Psoas muscle (tissue), 7 donors: ENCODE measurements at regions not wholly inside any gene's neighbourhood (a gene's known extent, or its start where the extent isn't known, plus 50 kb on each side); places are given as distances from the start of the nearest gene placed in this dataset.

Experiments used
- ATAC-seq, 4 donors: fragments of 200-7000 bp; cut with Tn5 transposase; one replicate each; pipeline ENCODE4 v1.9.1; 2020; ENCODE audit warnings: moderate library complexity in 3 of 4, mild to moderate bottlenecking in 2 of 4
- DNase-seq, 2 donors: peaks; one replicate each; pipeline ENCODE4 v3.0.0-alpha.2; 2020
- H3K27ac ChIP-seq: fragments of 200-600 bp; one replicate; pipeline ENCODE4 v1.8.0; 2022
- H3K27me3 ChIP-seq, 3 donors: fragments of 200-600 bp in 1 of 3; one replicate each; pipeline versions ENCODE4 v1.6.1 to v1.8.0; 2013 to 2022; ENCODE audit warnings: low read length in 2 of 3, mild to moderate bottlenecking in 2 of 3, moderate library complexity in 1 of 3; ENCODE audit not compliant: insufficient read depth in 3 of 3
- H3K36me3 ChIP-seq, 2 donors: fragments of 200-600 bp in 1 of 2; one replicate each; pipeline versions ENCODE4 v1.6.1 to v1.8.0; 2013 to 2022; ENCODE audit warnings: low read depth in 1 of 2, mild to moderate bottlenecking in 1 of 2, moderate library complexity in 1 of 2; ENCODE audit not compliant: insufficient read depth in 1 of 2
- H3K4me1 ChIP-seq: fragments of 200-600 bp; one replicate; pipeline ENCODE4 v1.8.0; 2022
- H3K4me3 ChIP-seq: fragments of 200-600 bp; one replicate; pipeline ENCODE4 v1.8.0; 2022; ENCODE audit warnings: mild to moderate bottlenecking
- H3K9me3 ChIP-seq: fragments of 200-600 bp; one replicate; pipeline ENCODE4 v1.8.0; 2022
- CTCF ChIP-seq: fragments of 200-600 bp; IDR thresholded peaks from one replicate; pipeline ENCODE4 v1.8.0; 2022; ENCODE audit warnings: antibody characterized with exemption
- WGBS, 3 donors: extraction: QIAGEN DNeasy Blood & Tissue Kit; methylation state at CpG; one replicate each; pipeline versions ENCODE4 v1.1.6 to v1.1.7; 2013; 5-methylcytosine and 5-hydroxymethylcytosine counted together
- intact Hi-C, 2 donors: fragments of 100-400 bp; cut with DNase I; formaldehyde crosslinking; loops; one replicate each; pipeline versions ENCODE4 v1.11.0 to v1.14.2; 2022
- donor health status: healthy with polysubstance abuse.
- donor health status: DM: no; HTN: no; CAD: no; lungs with moderate emphysema.
- donor health status: Bipolar disorder and iron deficiency.
- donor health status: healthy.
- donor health status: DM: yes; HTN: yes; CAD: no.
- donor health status: DM: no; HTN: no; CAD: no.
- donor health status: DM: yes; HTN: yes; CAD: no.

DNA sequence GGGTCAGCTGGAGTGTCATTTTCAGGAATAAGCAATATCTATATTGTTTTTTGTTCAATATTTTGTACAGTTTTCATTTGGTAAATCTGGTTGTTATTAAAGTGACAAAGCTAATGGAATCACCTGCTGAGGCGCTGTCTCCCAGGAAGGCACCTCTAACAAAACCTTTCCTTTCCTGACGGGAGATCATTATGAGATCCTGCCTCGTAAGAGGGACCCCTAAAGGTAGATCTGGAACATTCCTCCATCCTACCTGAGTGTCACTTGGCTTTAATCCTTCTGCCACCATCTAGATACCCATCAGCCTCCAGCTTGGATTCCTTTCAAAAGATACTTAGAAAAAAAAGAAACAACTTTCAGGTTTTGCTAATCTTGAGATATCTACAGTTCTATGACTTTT lies 157.7 kb downstream of the FAT3 start:
- intact Hi-C loops, result no loop called here
- no peaks in the 10 kb centered on the region for H3K9me3 ChIP-seq
- no peaks in the 10 kb centered on the region for H3K4me1 ChIP-seq
- 92 to 98% (median 94%) methylated on average over 3 of the region's 3 CpGs for WGBS, 3 donors
- no peak for TF ChIP-seq CTCF
- no peaks in the 10 kb centered on the region for H3K27me3 ChIP-seq
- no peak overlapping the region for H3K4me3 ChIP-seq
- ATAC-seq, result no peak
- H3K27ac ChIP-seq, result no peak overlapping the region
- no peak for DNase-seq
- H3K36me3 ChIP-seq, result no peaks in the 10 kb centered on the region

DNA sequence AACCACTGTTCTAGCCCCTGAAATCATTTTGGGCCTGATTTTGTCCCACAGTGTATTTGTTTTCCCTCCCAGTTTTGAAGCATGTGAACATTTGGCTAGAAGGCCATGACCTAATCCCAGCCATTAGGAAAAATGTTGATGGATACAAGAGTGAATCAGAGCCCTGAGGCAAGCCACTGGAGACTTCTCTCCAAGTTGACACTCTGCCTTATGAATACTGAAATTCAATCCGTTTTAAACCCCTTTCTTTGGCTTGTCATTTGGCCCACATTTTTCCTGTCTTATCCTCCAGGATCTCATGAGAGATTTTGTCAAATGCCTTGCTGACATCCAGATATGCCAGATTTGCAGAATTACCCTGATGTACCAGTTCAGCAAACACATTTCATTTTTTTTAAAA lies 158.8 kb downstream of the FAT3 start:
- Histone ChIP-seq H3K36me3 (no peaks in the 10 kb centered on the region), H3K4me1 (no peaks in the 10 kb centered on the region), H3K27me3 (no peaks in the 10 kb centered on the region), H3K4me3 (no peak overlapping the region), H3K27ac (no peak overlapping the region), H3K9me3 (no peaks in the 10 kb centered on the region)
- intact Hi-C loops, result no loop called here
- peak in 2 of 4 donors; percentile 34 to 65 for ATAC-seq
- TF ChIP-seq CTCF, result no peak
- 2 to 10% (median 9%) methylated on average over 1 of the region's 1 CpG for WGBS, 3 donors
- DNase-seq, result no peak

DNA sequence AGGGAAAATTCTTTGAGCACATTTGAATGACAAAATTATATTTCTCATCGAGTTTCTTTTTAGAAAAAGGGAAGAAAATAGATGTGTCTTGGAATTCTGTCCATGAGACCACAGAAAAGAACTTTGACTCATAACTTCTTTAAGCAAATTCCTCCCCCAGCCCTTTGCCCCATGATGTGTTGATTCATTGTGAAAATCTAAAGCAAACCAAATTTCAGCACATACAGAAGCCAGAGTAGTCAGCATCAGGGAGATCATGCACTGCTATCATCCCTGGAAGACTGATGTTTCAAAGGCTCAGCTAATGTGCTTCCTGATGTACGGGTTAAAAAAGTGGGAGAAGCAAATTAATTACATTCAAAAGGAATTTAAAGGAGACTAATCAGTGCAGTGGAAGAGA lies 159.7 kb downstream of the FAT3 start:
- no peaks in the 10 kb centered on the region for H3K4me1 ChIP-seq
- 69 to 74% (median 69%) methylated on average over 2 of the region's 2 CpGs for WGBS, 3 donors

GRCh38 chr11:92384802-92385201 lies 160.2 kb downstream of the FAT3 start:
- ATAC-seq (no peak), DNase-seq (no peak)
- Histone ChIP-seq H3K27me3 (no peaks in the 10 kb centered on the region), H3K36me3 (no peaks in the 10 kb centered on the region), H3K27ac (no peak overlapping the region), H3K4me3 (no peak overlapping the region), H3K4me1 (no peaks in the 10 kb centered on the region), H3K9me3 (no peaks in the 10 kb centered on the region)
- no peak for TF ChIP-seq CTCF
- intact Hi-C loops, result no loop called here
- WGBS, 3 donors, result 35 to 51% (median 43%) methylated on average over 2 of the region's 2 CpGs

More for the DNA sequence above, 159.7 kb downstream of the FAT3 start:
- Histone ChIP-seq H3K9me3 (no peaks in the 10 kb centered on the region), H3K27me3 (no peaks in the 10 kb centered on the region), H3K4me3 (no peak overlapping the region), H3K27ac (no peak overlapping the region), H3K36me3 (no peaks in the 10 kb centered on the region)
- no peak for TF ChIP-seq CTCF
- no peak for DNase-seq
- intact Hi-C loops, result no loop called here
- ATAC-seq, result no peak

GRCh38 chr11:92386577-92386976 lies 162.0 kb downstream of the FAT3 start:
- Histone ChIP-seq H3K9me3 (no peaks in the 10 kb centered on the region), H3K4me1 (no peaks in the 10 kb centered on the region), H3K36me3 (no peaks in the 10 kb centered on the region), H3K27me3 (no peaks in the 10 kb centered on the region), H3K4me3 (no peak overlapping the region), H3K27ac (no peak overlapping the region)
- ATAC-seq (no peak), DNase-seq (no peak)
- TF ChIP-seq CTCF, result no peak
- 75 to 82% (median 79%) methylated on average over 5 of the region's 5 CpGs for WGBS, 3 donors
- intact Hi-C loops, result no loop called here
